ENCODE measurements at regions not wholly inside any gene's neighbourhood (a gene's known extent, or its start where the extent isn't known, plus 50 kb on each side); places are given as distances from the start of the nearest gene placed in this dataset.

DNA sequence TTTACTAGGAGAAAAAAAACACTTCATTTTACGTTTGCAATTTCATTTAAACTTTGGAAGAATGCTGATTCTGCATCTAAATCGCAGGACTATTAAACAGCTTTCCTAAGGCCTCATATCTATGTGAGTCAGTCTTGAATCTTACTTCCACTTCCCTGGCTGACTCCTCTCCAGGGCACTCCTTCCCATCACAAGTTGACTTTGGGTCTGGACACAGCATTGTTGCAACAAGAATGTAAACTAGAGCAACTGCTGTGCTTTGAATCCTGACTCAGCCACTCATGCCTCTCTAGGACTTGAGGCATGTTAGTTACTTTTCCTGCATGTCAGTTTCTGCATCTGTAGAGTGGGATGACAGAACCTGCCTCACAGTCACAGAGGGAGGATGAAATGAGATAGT, 413.8 kb downstream of the FAT4 start:
- intact Hi-C loops (cut with DNase I; ENCODE audit: low total_unique reads) (no loop called here), in situ Hi-C loops (cut with MboI; ENCODE audit: low sequenced_read_pairs in 4 of 4) (loop anchor here in 1 of 4 donors (25.0 kb wide), 1 partner anchor 416 kb away; the partner anchor contains the start of gene FAT4)
- ATAC-seq, result no peak

DNA sequence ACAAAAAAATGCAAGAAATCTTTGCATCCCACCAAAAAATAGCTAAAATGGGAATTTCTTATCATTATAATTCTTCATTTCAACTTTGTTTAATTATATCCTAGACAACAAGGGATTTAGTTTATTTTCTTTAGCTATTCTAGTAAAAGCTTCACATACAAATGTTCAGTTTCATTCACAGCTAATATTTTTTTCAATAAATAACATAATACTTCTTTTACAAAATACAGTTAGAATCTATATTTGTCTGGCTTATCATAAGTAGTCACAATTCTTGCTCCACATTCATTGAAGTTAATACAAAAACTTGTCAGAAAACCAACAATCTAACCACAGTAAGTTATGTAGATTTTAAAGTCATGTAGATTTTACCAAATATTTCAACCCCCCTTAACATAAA, 414.4 kb downstream of the FAT4 start:
- ATAC-seq (no peak), DNase-seq (no peak)
- in situ Hi-C loops (cut with MboI; ENCODE audit: low sequenced_read_pairs in 4 of 4), result loop anchor here in 1 of 4 donors (25.0 kb wide), 1 partner anchor 417 kb away; the partner anchor contains the start of gene FAT4
- H3K27me3 ChIP-seq, result no peaks in the 10 kb centered on the region
- intact Hi-C loops (cut with DNase I; ENCODE audit: low total_unique reads), result no loop called here
- no peak overlapping the region for H3K4me3 ChIP-seq
- H3K4me1 ChIP-seq, result no peaks in the 10 kb centered on the region
- no peak overlapping the region for H3K27ac ChIP-seq
- TF ChIP-seq, protein P1, sequence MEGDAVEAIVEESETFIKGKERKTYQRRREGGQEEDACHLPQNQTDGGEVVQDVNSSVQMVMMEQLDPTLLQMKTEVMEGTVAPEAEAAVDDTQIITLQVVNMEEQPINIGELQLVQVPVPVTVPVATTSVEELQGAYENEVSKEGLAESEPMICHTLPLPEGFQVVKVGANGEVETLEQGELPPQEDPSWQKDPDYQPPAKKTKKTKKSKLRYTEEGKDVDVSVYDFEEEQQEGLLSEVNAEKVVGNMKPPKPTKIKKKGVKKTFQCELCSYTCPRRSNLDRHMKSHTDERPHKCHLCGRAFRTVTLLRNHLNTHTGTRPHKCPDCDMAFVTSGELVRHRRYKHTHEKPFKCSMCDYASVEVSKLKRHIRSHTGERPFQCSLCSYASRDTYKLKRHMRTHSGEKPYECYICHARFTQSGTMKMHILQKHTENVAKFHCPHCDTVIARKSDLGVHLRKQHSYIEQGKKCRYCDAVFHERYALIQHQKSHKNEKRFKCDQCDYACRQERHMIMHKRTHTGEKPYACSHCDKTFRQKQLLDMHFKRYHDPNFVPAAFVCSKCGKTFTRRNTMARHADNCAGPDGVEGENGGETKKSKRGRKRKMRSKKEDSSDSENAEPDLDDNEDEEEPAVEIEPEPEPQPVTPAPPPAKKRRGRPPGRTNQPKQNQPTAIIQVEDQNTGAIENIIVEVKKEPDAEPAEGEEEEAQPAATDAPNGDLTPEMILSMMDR (IDR thresholded peaks at IDR 0.05 in 4 of 5, conservative IDR thresholded peaks at IDR 0.05 in 1 of 5), result no peak
- no peak for TF ChIP-seq POLR2A (IDR thresholded peaks at IDR 0.05)
- no peaks in the 10 kb centered on the region for H3K9me3 ChIP-seq
- no peaks in the 10 kb centered on the region for H3K36me3 ChIP-seq

More for the DNA sequence above, 413.8 kb downstream of the FAT4 start:
- H3K27ac ChIP-seq, result no peak overlapping the region
- TF ChIP-seq, protein P1 (IDR thresholded peaks at IDR 0.05 in 4 of 5, conservative IDR thresholded peaks at IDR 0.05 in 1 of 5), result no peak
- TF ChIP-seq POLR2A (IDR thresholded peaks at IDR 0.05), result no peak
- DNase-seq, result no peak
- no peaks in the 10 kb centered on the region for H3K36me3 ChIP-seq
- H3K27me3 ChIP-seq, result no peaks in the 10 kb centered on the region
- H3K4me3 ChIP-seq, result no peak overlapping the region
- H3K4me1 ChIP-seq, result no peaks in the 10 kb centered on the region
- no peaks in the 10 kb centered on the region for H3K9me3 ChIP-seq

DNA sequence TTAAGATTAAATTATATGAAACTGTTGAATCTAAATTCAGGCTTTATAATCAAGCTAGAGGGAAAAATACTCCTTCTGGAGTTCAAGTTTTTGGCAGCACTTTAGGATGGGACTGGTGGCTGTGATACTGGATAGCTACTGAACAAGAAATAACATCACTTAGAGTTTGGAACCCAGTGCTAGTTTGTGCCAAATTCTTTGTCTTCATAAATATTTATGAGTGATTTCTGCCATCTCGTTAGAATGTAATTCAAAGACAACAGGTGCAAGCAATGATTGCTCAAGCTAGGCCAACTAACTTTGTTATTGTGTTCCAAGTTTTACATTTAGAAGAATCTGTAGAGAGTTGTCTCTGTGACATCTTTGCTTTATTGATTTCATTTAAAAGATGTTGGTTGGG, 417.9 kb downstream of the FAT4 start:
- H3K36me3 ChIP-seq, result no peaks in the 10 kb centered on the region
- no peaks in the 10 kb centered on the region for H3K9me3 ChIP-seq
- H3K27ac ChIP-seq, result no peak overlapping the region
- H3K4me3 ChIP-seq, result no peak overlapping the region
- H3K4me1 ChIP-seq, result no peaks in the 10 kb centered on the region
- intact Hi-C loops (cut with DNase I; ENCODE audit: low total_unique reads) (no loop called here), in situ Hi-C loops (cut with MboI; ENCODE audit: low sequenced_read_pairs in 4 of 4) (loop anchor here in 1 of 4 donors (25.0 kb wide), 1 partner anchor 420 kb away; the partner anchor contains the start of gene FAT4)
- no peak for TF ChIP-seq POLR2A (IDR thresholded peaks at IDR 0.05)
- TF ChIP-seq, protein P1 (IDR thresholded peaks at IDR 0.05 in 4 of 5, conservative IDR thresholded peaks at IDR 0.05 in 1 of 5), result no peak
- no peaks in the 10 kb centered on the region for H3K27me3 ChIP-seq
- DNase-seq, result no peak
- ATAC-seq, result no peak

DNA sequence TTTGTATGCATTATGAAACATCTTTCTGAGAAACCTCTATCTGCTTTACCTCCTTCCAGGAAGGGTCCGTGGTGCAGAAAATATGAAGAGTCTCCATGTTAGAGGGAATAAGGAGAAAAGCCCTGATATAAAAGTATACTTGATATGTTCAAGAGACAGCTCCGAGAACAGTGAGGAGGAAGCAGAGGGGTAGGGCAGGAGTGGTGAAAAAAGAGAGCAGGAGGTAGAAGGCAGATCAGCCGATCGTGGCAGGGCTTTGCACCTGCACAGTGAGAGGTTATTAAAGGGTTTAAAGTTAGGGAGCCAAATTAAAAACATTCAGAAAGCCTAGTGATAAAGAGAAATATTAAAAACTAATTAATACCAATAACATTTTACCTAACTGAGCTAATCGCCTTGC, 419.7 kb downstream of the FAT4 start:
- ATAC-seq, result no peak
- DNase-seq, result no peak
- Histone ChIP-seq H3K36me3 (no peaks in the 10 kb centered on the region), H3K4me3 (no peak overlapping the region), H3K4me1 (peaks cover 0 to 3% of the 10 kb centered on the region in 2 donors), H3K9me3 (no peaks in the 10 kb centered on the region), H3K27ac (no peak overlapping the region), H3K27me3 (no peaks in the 10 kb centered on the region)
- in situ Hi-C loops (cut with MboI; ENCODE audit: low sequenced_read_pairs in 4 of 4), result loop anchor here in 1 of 4 donors (25.0 kb wide), 1 partner anchor 422 kb away; the partner anchor contains the start of gene FAT4
- intact Hi-C loops (cut with DNase I; ENCODE audit: low total_unique reads), result no loop called here
- TF ChIP-seq POLR2A (IDR thresholded peaks at IDR 0.05), result no peak
- TF ChIP-seq, protein P1 (IDR thresholded peaks at IDR 0.05 in 4 of 5, conservative IDR thresholded peaks at IDR 0.05 in 1 of 5), result no peak

DNA sequence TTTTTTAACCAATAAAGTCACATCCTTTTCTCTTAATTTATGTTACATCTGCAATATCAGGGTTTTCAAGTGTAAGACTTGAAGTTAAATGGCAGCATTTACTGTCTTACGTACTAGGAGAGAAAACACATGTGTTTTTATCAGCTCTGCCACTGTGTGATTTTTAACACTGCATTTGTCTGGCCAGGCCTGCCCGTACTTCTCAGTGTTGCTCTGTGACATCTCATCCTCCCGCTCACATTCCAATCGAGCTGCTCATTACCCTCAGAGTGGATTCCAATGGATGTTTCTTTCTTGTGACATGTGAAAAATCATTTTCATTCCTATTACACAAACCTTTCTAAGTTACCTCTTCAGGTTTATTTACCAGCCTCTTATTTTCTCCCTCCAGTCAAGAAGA, 420.3 kb downstream of the FAT4 start:
- DNase-seq, result no peak
- intact Hi-C loops (cut with DNase I; ENCODE audit: low total_unique reads) (no loop called here), in situ Hi-C loops (cut with MboI; ENCODE audit: low sequenced_read_pairs in 4 of 4) (loop anchor here in 1 of 4 donors (25.0 kb wide), 1 partner anchor 423 kb away; the partner anchor contains the start of gene FAT4)

More for the DNA sequence above, 420.3 kb downstream of the FAT4 start:
- Histone ChIP-seq H3K4me1 (peaks cover 0 to 3% of the 10 kb centered on the region in 2 donors), H3K4me3 (no peak overlapping the region), H3K9me3 (no peaks in the 10 kb centered on the region), H3K27ac (no peak overlapping the region), H3K27me3 (no peaks in the 10 kb centered on the region), H3K36me3 (no peaks in the 10 kb centered on the region)
- no peak for TF ChIP-seq POLR2A (IDR thresholded peaks at IDR 0.05)
- ATAC-seq, result peak in 1 of 2 donors; percentile 36
